Panc1 (cell line): ENCODE measurements at regions not wholly inside any gene's neighbourhood (a gene's known extent, or its start where the extent isn't known, plus 50 kb on each side); places are given as distances from the start of the nearest gene placed in this dataset.
"Not testable (repeated sequence)": the region's sequence is repeated elsewhere in the genome, so short reads cannot be mapped to it uniquely, and the experiment has no call there.

Source experiments
- ATAC-seq: fragments of 200-7000 bp; cut with Tn5 transposase; 2 replicates; pipeline ENCODE4 v1.9.1; 2020; ENCODE audit warnings: mild to moderate bottlenecking, moderate library complexity
- BruUV-seq: library from RNA; stranded (reverse); fragments of 400-500 nt; replicated peaks from 2 replicates; lab custom pipeline; 2021; lab: Mats Ljungman, UMichigan
- CTCF ChIA-PET: fragments of 300-600 bp; sonication (Branson Sonifier 250); formaldehyde crosslinking; loops from one replicate; lab custom pipeline; 2022; ENCODE audit warnings: antibody characterized with exemption; lab: Charles Lee
- POLR2A ChIA-PET: fragments of 300-600 bp; sonication (Branson Sonifier 250); formaldehyde crosslinking; loops from one replicate; lab custom pipeline; 2022; ENCODE audit warnings: antibody characterized with exemption; lab: Charles Lee
- DNase-seq: peaks from one replicate; pipeline ENCODE4 v3.0.0-alpha.2; 2010; ENCODE audit warnings: low read depth, low spot score
- H3K27ac ChIP-seq: 2 replicates; pipeline ENCODE4 v1.5.1; 2011; ENCODE audit warnings: mild to moderate bottlenecking, low read length, inconsistent platforms
- H3K27me3 ChIP-seq: fragments of 200-500 bp; sonication (Bioruptor generic); 2 replicates; pipeline ENCODE4 v1.6.0; 2014; ENCODE audit warnings: low read length, inconsistent platforms; ENCODE audit not compliant: control insufficient read depth, insufficient read depth
- H3K36me3 ChIP-seq: fragments of 200-500 bp; sonication (Bioruptor generic); 2 replicates; pipeline ENCODE4 v1.5.1; 2014; ENCODE audit warnings: inconsistent platforms, mild to moderate bottlenecking, low read length, moderate library complexity; ENCODE audit not compliant: control insufficient read depth, insufficient read depth
- H3K4me1 ChIP-seq: 2 replicates; pipeline ENCODE4 v1.5.1; 2011; ENCODE audit warnings: inconsistent platforms, mild to moderate bottlenecking, low read length, moderate library complexity; ENCODE audit not compliant: control insufficient read depth, insufficient read depth
- H3K4me3 ChIP-seq, 2 experiments: 2 replicates each; pipeline ENCODE4 v1.5.1; 2011 to 2012; ENCODE audit warnings: low read depth in 2 of 2, low read length in 2 of 2, mild to moderate bottlenecking in 2 of 2, inconsistent platforms in 1 of 2, moderate library complexity in 1 of 2
- H3K9me3 ChIP-seq: fragments of 200-500 bp; sonication (Bioruptor generic); 2 replicates; pipeline ENCODE4 v1.5.1; 2014; ENCODE audit warnings: low read depth, mild to moderate bottlenecking, inconsistent platforms, low read length, moderate library complexity; ENCODE audit not compliant: control insufficient read depth, insufficient read depth
- POLR2AphosphoS5 ChIP-seq: IDR thresholded peaks from 2 replicates; pipeline ENCODE4 v1.6.1; 2012; ENCODE audit warnings: mild to moderate bottlenecking, low read depth, low read length, moderate library complexity
- SIN3A ChIP-seq: IDR thresholded peaks from 2 replicates; pipeline ENCODE4 v1.6.1; 2012; ENCODE audit warnings: low read depth, mild to moderate bottlenecking, low read length, moderate library complexity, borderline replicate concordance; ENCODE audit not compliant: insufficient read depth
- TCF7L2 ChIP-seq: IDR thresholded peaks from 2 replicates; pipeline ENCODE4 v1.6.1; 2011; ENCODE audit warnings: mild to moderate bottlenecking, low read depth, low read length, inconsistent platforms
- in situ Hi-C: cut with HindIII; loops from 2 replicates; pipeline ENCODE4 v1.10.0; 2016; ENCODE audit warnings: low sequenced_read_pairs, low pct_unique_long_range_greater_than_20kb
- intact Hi-C: fragments of 100-400 bp; cut with micrococcal nuclease; formaldehyde crosslinking; loops from one replicate; pipeline ENCODE4 v1.10.0; 2022; ENCODE audit not compliant: unreplicated experiment
- TF ChIP-seq, protein P1 (sequence below): fragments of 450-650 bp; IDR thresholded peaks from 2 replicates; pipeline ENCODE4 v1.5.1; 2017; ENCODE audit warnings: mild to moderate bottlenecking
- TF ChIP-seq, protein P2 (sequence below), 2 experiments: IDR thresholded peaks; 2 replicates each; pipeline ENCODE4 v1.6.1; 2011 to 2012; ENCODE audit warnings: low read depth in 2 of 2, control low read depth in 1 of 2, low read length in 1 of 2, mild to moderate bottlenecking in 1 of 2, moderate library complexity in 1 of 2; ENCODE audit not compliant: insufficient read depth in 1 of 2

GRCh38 chr22:26087816-26088215, 81.4 kb upstream of the SEZ6L start:
- in situ Hi-C loops: no loop called here

DNA sequence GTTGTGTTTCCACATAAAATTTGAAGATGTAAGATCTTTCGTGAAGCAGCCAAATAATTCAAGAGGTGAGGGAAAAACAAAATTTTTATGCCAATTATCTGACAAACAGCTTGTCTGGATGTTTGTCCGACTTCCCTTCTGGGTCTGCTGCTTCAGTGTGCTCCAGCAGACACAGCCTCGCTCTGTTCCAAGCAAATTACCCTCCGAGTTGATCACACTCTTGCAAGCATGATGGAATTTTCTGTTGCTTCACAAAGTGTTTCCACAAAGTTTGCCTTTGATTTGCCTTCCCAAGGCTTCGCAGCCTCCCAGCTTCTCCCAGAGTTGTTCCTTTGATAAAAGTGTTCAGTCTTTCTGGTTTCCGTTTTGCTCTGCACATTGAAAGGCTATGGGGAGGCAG, 78.4 kb upstream of the SEZ6L start:
- CTCF ChIA-PET: no interaction called here
- BruUV-seq: no TSS peak
- ATAC-seq (no peak), DNase-seq (no peak)
- Histone ChIP-seq H3K27ac (no peak overlapping the region), H3K9me3 (no peaks in the 10 kb centered on the region), H3K36me3 (no peaks in the 10 kb centered on the region), H3K4me3 (no peak overlapping the region), H3K27me3 (peaks cover 6% of the 10 kb centered on the region), H3K4me1 (no peaks in the 10 kb centered on the region)
- TF ChIP-seq SIN3A (no peak), TCF7L2 (no peak), POLR2AphosphoS5 (no peak)
- TF ChIP-seq, protein P1, sequence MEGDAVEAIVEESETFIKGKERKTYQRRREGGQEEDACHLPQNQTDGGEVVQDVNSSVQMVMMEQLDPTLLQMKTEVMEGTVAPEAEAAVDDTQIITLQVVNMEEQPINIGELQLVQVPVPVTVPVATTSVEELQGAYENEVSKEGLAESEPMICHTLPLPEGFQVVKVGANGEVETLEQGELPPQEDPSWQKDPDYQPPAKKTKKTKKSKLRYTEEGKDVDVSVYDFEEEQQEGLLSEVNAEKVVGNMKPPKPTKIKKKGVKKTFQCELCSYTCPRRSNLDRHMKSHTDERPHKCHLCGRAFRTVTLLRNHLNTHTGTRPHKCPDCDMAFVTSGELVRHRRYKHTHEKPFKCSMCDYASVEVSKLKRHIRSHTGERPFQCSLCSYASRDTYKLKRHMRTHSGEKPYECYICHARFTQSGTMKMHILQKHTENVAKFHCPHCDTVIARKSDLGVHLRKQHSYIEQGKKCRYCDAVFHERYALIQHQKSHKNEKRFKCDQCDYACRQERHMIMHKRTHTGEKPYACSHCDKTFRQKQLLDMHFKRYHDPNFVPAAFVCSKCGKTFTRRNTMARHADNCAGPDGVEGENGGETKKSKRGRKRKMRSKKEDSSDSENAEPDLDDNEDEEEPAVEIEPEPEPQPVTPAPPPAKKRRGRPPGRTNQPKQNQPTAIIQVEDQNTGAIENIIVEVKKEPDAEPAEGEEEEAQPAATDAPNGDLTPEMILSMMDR: no peak
- TF ChIP-seq, protein P2, sequence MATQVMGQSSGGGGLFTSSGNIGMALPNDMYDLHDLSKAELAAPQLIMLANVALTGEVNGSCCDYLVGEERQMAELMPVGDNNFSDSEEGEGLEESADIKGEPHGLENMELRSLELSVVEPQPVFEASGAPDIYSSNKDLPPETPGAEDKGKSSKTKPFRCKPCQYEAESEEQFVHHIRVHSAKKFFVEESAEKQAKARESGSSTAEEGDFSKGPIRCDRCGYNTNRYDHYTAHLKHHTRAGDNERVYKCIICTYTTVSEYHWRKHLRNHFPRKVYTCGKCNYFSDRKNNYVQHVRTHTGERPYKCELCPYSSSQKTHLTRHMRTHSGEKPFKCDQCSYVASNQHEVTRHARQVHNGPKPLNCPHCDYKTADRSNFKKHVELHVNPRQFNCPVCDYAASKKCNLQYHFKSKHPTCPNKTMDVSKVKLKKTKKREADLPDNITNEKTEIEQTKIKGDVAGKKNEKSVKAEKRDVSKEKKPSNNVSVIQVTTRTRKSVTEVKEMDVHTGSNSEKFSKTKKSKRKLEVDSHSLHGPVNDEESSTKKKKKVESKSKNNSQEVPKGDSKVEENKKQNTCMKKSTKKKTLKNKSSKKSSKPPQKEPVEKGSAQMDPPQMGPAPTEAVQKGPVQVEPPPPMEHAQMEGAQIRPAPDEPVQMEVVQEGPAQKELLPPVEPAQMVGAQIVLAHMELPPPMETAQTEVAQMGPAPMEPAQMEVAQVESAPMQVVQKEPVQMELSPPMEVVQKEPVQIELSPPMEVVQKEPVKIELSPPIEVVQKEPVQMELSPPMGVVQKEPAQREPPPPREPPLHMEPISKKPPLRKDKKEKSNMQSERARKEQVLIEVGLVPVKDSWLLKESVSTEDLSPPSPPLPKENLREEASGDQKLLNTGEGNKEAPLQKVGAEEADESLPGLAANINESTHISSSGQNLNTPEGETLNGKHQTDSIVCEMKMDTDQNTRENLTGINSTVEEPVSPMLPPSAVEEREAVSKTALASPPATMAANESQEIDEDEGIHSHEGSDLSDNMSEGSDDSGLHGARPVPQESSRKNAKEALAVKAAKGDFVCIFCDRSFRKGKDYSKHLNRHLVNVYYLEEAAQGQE (IDR thresholded peaks at IDR 0.05; ENCODE audit: insufficient read depth in 1 of 2, low read depth in 2 of 2, low read length in 1 of 2): no peak
- intact Hi-C loops: no loop called here
- in situ Hi-C loops: no loop called here
- POLR2A ChIA-PET: no interaction called here

More at GRCh38 chr22:26087816-26088215, 81.4 kb upstream of the SEZ6L start:
- TF ChIP-seq SIN3A (no peak), POLR2AphosphoS5 (no peak), TCF7L2 (no peak)
- TF ChIP-seq, protein P2 (IDR thresholded peaks at IDR 0.05; ENCODE audit: insufficient read depth in 1 of 2, low read depth in 2 of 2, low read length in 1 of 2): no peak
- TF ChIP-seq, protein P1: no peak
- Histone ChIP-seq H3K36me3 (no peaks in the 10 kb centered on the region), H3K4me1 (no peaks in the 10 kb centered on the region), H3K27ac (no peak overlapping the region), H3K9me3 (no peaks in the 10 kb centered on the region), H3K27me3 (peaks cover 6% of the 10 kb centered on the region), H3K4me3 (no peak overlapping the region)
- POLR2A ChIA-PET: no interaction called here
- ATAC-seq: no peak
- intact Hi-C loops: no loop called here
- BruUV-seq: no TSS peak
- CTCF ChIA-PET: no interaction called here
- no peak for DNase-seq

DNA sequence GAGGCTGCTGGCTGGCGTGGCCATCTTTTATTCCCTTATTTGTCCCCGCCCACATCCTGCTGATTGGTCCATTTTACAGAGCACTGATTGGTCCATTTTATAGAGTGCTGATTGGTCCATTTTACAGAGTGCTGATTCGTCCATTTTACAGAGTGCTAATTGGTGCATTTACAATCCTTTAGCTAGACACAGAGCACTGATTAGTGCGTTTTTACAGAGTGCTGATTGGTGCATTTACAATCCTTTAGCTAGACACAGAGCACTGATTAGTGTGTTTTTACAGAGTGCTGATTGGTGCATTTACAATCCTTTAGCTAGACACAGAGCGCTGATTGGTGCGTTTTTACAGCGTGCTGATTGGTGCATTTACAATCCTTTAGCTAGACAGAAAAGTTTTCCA, 74.8 kb upstream of the SEZ6L start:
- intact Hi-C loops, POLR2A ChIA-PET, H3K36me3 ChIP-seq, ATAC-seq, DNase-seq, H3K27ac ChIP-seq, H3K9me3 ChIP-seq, BruUV-seq, CTCF ChIA-PET, H3K4me3 ChIP-seq, H3K4me1 ChIP-seq, H3K27me3 ChIP-seq, in situ Hi-C loops: not testable (repeated sequence)
